Mucosa of rectum (tissue), 2 donors: ENCODE measurements at regions not wholly inside any gene's neighbourhood (a gene's known extent, or its start where the extent isn't known, plus 50 kb on each side); places are given as distances from the start of the nearest gene placed in this dataset.
"Not testable (repeated sequence)": the region's sequence is repeated elsewhere in the genome, so short reads cannot be mapped to it uniquely, and the experiment has no call there.

Source experiments
- H3K27ac ChIP-seq, 2 donors: one replicate each; pipeline ENCODE4 v1.7.0; 2013; ENCODE audit warnings: inconsistent platforms in 2 of 2, low read depth in 2 of 2, low read length in 2 of 2
- H3K27me3 ChIP-seq, 2 donors: one replicate each; pipeline ENCODE4 v1.7.0; 2013; ENCODE audit warnings: low read length in 2 of 2; ENCODE audit not compliant: control insufficient read depth in 2 of 2, insufficient read depth in 2 of 2
- H3K36me3 ChIP-seq, 2 donors: one replicate each; pipeline ENCODE4 v1.7.0; 2013; ENCODE audit warnings: low read length in 2 of 2; ENCODE audit not compliant: control insufficient read depth in 2 of 2, insufficient read depth in 2 of 2
- H3K4me1 ChIP-seq, 2 donors: one replicate each; pipeline ENCODE4 v1.7.0; 2013; ENCODE audit warnings: low read length in 2 of 2, mild to moderate bottlenecking in 1 of 2; ENCODE audit not compliant: control insufficient read depth in 2 of 2, insufficient read depth in 2 of 2
- H3K4me3 ChIP-seq, 2 donors: one replicate each; pipeline ENCODE4 v1.7.0; 2013; ENCODE audit warnings: low read length in 2 of 2
- H3K9ac ChIP-seq, 2 donors: one replicate each; pipeline ENCODE4 v1.7.0; 2013; ENCODE audit warnings: low read length in 2 of 2, low read depth in 1 of 2, mild to moderate bottlenecking in 1 of 2
- H3K9me3 ChIP-seq, 2 donors: one replicate each; pipeline ENCODE4 v1.7.0; 2013; ENCODE audit warnings: low read length in 2 of 2; ENCODE audit not compliant: control insufficient read depth in 2 of 2
- donor health status: healthy.
- donor health status: Normal muscosa, but diverticular disease.

- Histone ChIP-seq H3K9ac (no peak overlapping the region), H3K27ac (no peak overlapping the region), H3K4me1 (no peaks in the 10 kb centered on the region), H3K9me3 (no peaks in the 10 kb centered on the region), H3K4me3 (no peak overlapping the region), H3K36me3 (no peaks in the 10 kb centered on the region), H3K27me3 (no peaks in the 10 kb centered on the region)
Observed at GRCh38 chr10:25817200-25817599, 116.8 kb upstream of the MYO3A start.

- Histone ChIP-seq H3K27ac (no peak overlapping the region), H3K9me3 (no peaks in the 10 kb centered on the region), H3K4me1 (no peaks in the 10 kb centered on the region), H3K4me3 (no peak overlapping the region), H3K27me3 (no peaks in the 10 kb centered on the region), H3K9ac (no peak overlapping the region), H3K36me3 (no peaks in the 10 kb centered on the region)
Observed at GRCh38 chr10:25818751-25819150, 115.3 kb upstream of the MYO3A start.

- Histone ChIP-seq H3K9ac (no peak overlapping the region), H3K4me3 (no peak overlapping the region), H3K27ac (no peak overlapping the region), H3K36me3 (no peaks in the 10 kb centered on the region), H3K27me3 (no peaks in the 10 kb centered on the region), H3K4me1 (no peaks in the 10 kb centered on the region), H3K9me3 (no peaks in the 10 kb centered on the region)
Observed at GRCh38 chr10:25820472-25820871, 113.6 kb upstream of the MYO3A start.

GRCh38 chr10:25820874-25821273, 113.2 kb upstream of the MYO3A start:
- no peaks in the 10 kb centered on the region for H3K36me3 ChIP-seq
- H3K27ac ChIP-seq, result no peak overlapping the region
- H3K27me3 ChIP-seq, result no peaks in the 10 kb centered on the region
- H3K9me3 ChIP-seq, result no peaks in the 10 kb centered on the region
- peak overlapping the region in 1 of 2 donors; percentile 42 for H3K4me3 ChIP-seq
- no peak overlapping the region for H3K9ac ChIP-seq
- H3K4me1 ChIP-seq, result no peaks in the 10 kb centered on the region

GRCh38 chr10:25824050-25824449, 110.0 kb upstream of the MYO3A start:
- no peak overlapping the region for H3K9ac ChIP-seq
- no peaks in the 10 kb centered on the region for H3K9me3 ChIP-seq
- H3K27me3 ChIP-seq, result no peaks in the 10 kb centered on the region
- no peaks in the 10 kb centered on the region for H3K36me3 ChIP-seq
- H3K4me3 ChIP-seq, result no peak overlapping the region
- no peak overlapping the region for H3K27ac ChIP-seq
- H3K4me1 ChIP-seq, result no peaks in the 10 kb centered on the region

GRCh38 chr10:25828475-25828874, 105.6 kb upstream of the MYO3A start:
- no peaks in the 10 kb centered on the region for H3K36me3 ChIP-seq
- H3K9ac ChIP-seq, result no peak overlapping the region
- no peak overlapping the region for H3K27ac ChIP-seq
- no peak overlapping the region for H3K4me3 ChIP-seq
- H3K9me3 ChIP-seq, result no peaks in the 10 kb centered on the region
- no peaks in the 10 kb centered on the region for H3K4me1 ChIP-seq
- H3K27me3 ChIP-seq, result no peaks in the 10 kb centered on the region

GRCh38 chr10:25831080-25831479, 102.9 kb upstream of the MYO3A start:
- Histone ChIP-seq H3K27me3 (no peaks in the 10 kb centered on the region), H3K36me3 (no peaks in the 10 kb centered on the region), H3K27ac (no peak overlapping the region), H3K9ac (no peak overlapping the region), H3K4me3 (no peak overlapping the region), H3K4me1 (no peaks in the 10 kb centered on the region), H3K9me3 (no peaks in the 10 kb centered on the region)

- H3K27me3 ChIP-seq, result no peaks in the 10 kb centered on the region
- H3K9me3 ChIP-seq, result no peaks in the 10 kb centered on the region
- H3K4me1 ChIP-seq, result no peaks in the 10 kb centered on the region
- no peak overlapping the region for H3K4me3 ChIP-seq
- no peaks in the 10 kb centered on the region for H3K36me3 ChIP-seq
- no peak overlapping the region for H3K9ac ChIP-seq
- no peak overlapping the region for H3K27ac ChIP-seq
Observed at GRCh38 chr10:25839683-25840082, 94.3 kb upstream of the MYO3A start.

GRCh38 chr10:25840875-25841274, 93.2 kb upstream of the MYO3A start:
- not testable (repeated sequence) for H3K9ac ChIP-seq, H3K36me3 ChIP-seq, H3K27me3 ChIP-seq, H3K27ac ChIP-seq, H3K4me3 ChIP-seq, H3K9me3 ChIP-seq, H3K4me1 ChIP-seq

- Histone ChIP-seq H3K9me3 (no peaks in the 10 kb centered on the region), H3K27ac (no peak overlapping the region), H3K27me3 (no peaks in the 10 kb centered on the region), H3K9ac (no peak overlapping the region), H3K4me3 (no peak overlapping the region), H3K36me3 (no peaks in the 10 kb centered on the region), H3K4me1 (no peaks in the 10 kb centered on the region)
Observed at GRCh38 chr10:25842146-25842545, 91.9 kb upstream of the MYO3A start.

GRCh38 chr10:25843551-25844170, 90.4 kb upstream of the MYO3A start:
- Histone ChIP-seq H3K27ac (no peak overlapping the region), H3K4me3 (no peak overlapping the region), H3K9me3 (no peaks in the 10 kb centered on the region), H3K9ac (no peak overlapping the region), H3K36me3 (no peaks in the 10 kb centered on the region), H3K27me3 (no peaks in the 10 kb centered on the region), H3K4me1 (no peaks in the 10 kb centered on the region)
